MM.1S (cell line): ENCODE measurements at regions not wholly inside any gene's neighbourhood (a gene's known extent, or its start where the extent isn't known, plus 50 kb on each side); places are given as distances from the start of the nearest gene placed in this dataset.
"Not testable (repeated sequence)": the region's sequence is repeated elsewhere in the genome, so short reads cannot be mapped to it uniquely, and the experiment has no call there.

Experiments
- DNase-seq: peaks from one replicate; pipeline ENCODE4 v3.0.0-alpha.2; 2015
- H2AFZ ChIP-seq: fragments of 300-600 bp; sonication (generic); 2 replicates; pipeline ENCODE4 v1.6.0; 2016; ENCODE audit warnings: antibody characterized with exemption, low read length
- H3F3A ChIP-seq: fragments of 300-600 bp; sonication (generic); 2 replicates; pipeline ENCODE4 v1.6.1; 2016; ENCODE audit warnings: mild to moderate bottlenecking, antibody characterized with exemption, low read length, moderate library complexity, mixed read lengths; ENCODE audit not compliant: insufficient read depth
- H3K27ac ChIP-seq: fragments of 300-600 bp; sonication (generic); 2 replicates; pipeline ENCODE4 v1.5.1; 2016; ENCODE audit warnings: mild to moderate bottlenecking, low read length
- H3K27me3 ChIP-seq: fragments of 300-600 bp; sonication (generic); replicated peaks from 2 replicates; pipeline ENCODE4 v1.6.0; 2016; ENCODE audit warnings: low read length; ENCODE audit not compliant: insufficient read depth
- H3K36me3 ChIP-seq: fragments of 300-600 bp; sonication (generic); replicated peaks from 2 replicates; pipeline ENCODE4 v1.6.1; 2016; ENCODE audit warnings: mild to moderate bottlenecking, low read length, mixed read lengths; ENCODE audit not compliant: insufficient read depth
- H3K4me1 ChIP-seq: fragments of 300-600 bp; sonication (generic); 2 replicates; pipeline ENCODE4 v1.6.1; 2016; ENCODE audit warnings: low read length, mixed read lengths
- H3K4me2 ChIP-seq: fragments of 300-600 bp; sonication (generic); 2 replicates; pipeline ENCODE4 v1.6.0; 2016; ENCODE audit warnings: low read depth, low read length
- H3K4me3 ChIP-seq: fragments of 300-600 bp; sonication (generic); 2 replicates; pipeline ENCODE4 v1.5.1; 2016; ENCODE audit warnings: low read length, mixed read lengths
- H3K79me2 ChIP-seq: fragments of 300-600 bp; sonication (generic); 2 replicates; pipeline ENCODE4 v1.6.1; 2016; ENCODE audit warnings: mixed run types, low read length, mixed read lengths
- H3K9ac ChIP-seq: fragments of 300-600 bp; sonication (generic); 2 replicates; pipeline ENCODE4 v1.6.1; 2016; ENCODE audit warnings: low read length, mixed read lengths
- H3K9me2 ChIP-seq: fragments of 300-600 bp; sonication (generic); replicated peaks from 2 replicates; pipeline ENCODE4 v1.6.1; 2016; ENCODE audit warnings: mild to moderate bottlenecking, low read length, mixed read lengths; ENCODE audit not compliant: insufficient read depth
- H3K9me3 ChIP-seq: fragments of 300-600 bp; sonication (generic); replicated peaks from 2 replicates; pipeline ENCODE4 v1.6.1; 2016; ENCODE audit warnings: mild to moderate bottlenecking, low read length, mixed read lengths; ENCODE audit not compliant: insufficient read depth
- H4K20me1 ChIP-seq: fragments of 300-600 bp; sonication (generic); 2 replicates; pipeline ENCODE4 v1.6.1; 2016; ENCODE audit warnings: mild to moderate bottlenecking, low read length, moderate library complexity, mixed read lengths; ENCODE audit not compliant: insufficient read depth
- EZH2 ChIP-seq: fragments of 300-600 bp; sonication (generic); optimal IDR thresholded peaks from 2 replicates; pipeline ENCODE3; 2017; ENCODE audit warnings: low read depth, mild to moderate bottlenecking, antibody characterized with exemption, low read length, mixed read lengths
- EZH2phosphoT487 ChIP-seq: fragments of 300-600 bp; sonication (generic); IDR thresholded peaks from 2 replicates; pipeline ENCODE4 v1.6.1; 2018; ENCODE audit warnings: antibody characterized with exemption, low read length
- TF ChIP-seq, protein P1 (sequence below): fragments of 300-600 bp; sonication (generic); IDR thresholded peaks from 2 replicates; pipeline ENCODE4 v1.5.1; 2016; ENCODE audit warnings: antibody characterized with exemption, low read length, mixed read lengths

DNA sequence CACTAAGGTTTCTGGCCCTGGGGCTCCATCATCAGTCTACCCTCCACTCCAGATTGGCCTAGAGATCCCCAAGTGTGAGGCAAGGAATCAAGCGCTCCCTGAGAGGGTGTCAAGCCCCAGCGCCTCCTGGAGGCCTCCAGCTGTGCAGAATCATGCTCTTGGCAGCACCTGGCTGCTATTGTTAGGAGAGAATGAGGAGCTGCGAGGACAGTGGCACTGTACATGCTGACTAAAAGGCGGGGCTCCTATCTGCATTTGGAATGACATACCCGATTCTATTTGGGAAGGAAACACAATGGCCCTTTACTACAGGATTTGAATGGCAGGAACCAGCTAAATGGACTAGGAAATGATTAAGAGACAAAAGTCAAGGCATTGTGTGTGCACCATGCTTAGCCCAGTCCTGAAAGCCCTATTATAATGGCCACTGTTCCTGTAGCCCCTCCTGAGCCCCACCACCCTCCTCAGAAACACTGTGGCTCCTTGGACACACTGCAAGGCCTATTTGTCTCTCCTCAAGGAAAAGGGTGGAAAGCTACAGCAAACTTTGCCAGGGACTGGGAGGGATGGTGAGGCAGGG is 106.1 kb downstream of the KBTBD2 start:
- not testable (repeated sequence) for H3K27me3 ChIP-seq, H3F3A ChIP-seq, H2AFZ ChIP-seq, H3K4me3 ChIP-seq, DNase-seq, H3K4me2 ChIP-seq, H3K36me3 ChIP-seq, H3K79me2 ChIP-seq, H3K4me1 ChIP-seq, H4K20me1 ChIP-seq, H3K9me2 ChIP-seq, H3K27ac ChIP-seq, H3K9ac ChIP-seq, H3K9me3 ChIP-seq

DNA sequence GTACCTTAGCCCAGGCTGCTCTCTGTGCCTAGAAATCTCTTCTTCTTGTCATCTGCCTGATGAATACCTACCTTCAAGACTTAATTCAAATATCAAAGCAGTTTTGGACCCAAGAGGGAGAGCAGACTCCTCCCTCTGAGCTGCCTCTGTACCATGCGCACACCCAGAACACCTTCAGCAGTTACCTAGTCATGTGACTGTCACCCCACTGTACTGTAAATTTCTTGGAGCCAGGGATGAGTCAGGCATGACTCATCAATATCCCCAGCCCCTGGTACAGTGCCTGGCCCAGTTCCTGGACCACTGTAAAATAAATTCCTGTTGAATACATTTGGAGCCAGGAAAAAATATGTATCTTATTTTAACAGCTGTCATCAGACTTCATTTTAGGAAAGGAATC is 111.7 kb downstream of the KBTBD2 start:
- H3K79me2 ChIP-seq, DNase-seq, H3K27ac ChIP-seq, H4K20me1 ChIP-seq, H3F3A ChIP-seq, H2AFZ ChIP-seq, H3K36me3 ChIP-seq, H3K4me3 ChIP-seq, H3K4me2 ChIP-seq, H3K9me3 ChIP-seq, H3K9ac ChIP-seq, H3K4me1 ChIP-seq, H3K27me3 ChIP-seq, H3K9me2 ChIP-seq: not testable (repeated sequence)

DNA sequence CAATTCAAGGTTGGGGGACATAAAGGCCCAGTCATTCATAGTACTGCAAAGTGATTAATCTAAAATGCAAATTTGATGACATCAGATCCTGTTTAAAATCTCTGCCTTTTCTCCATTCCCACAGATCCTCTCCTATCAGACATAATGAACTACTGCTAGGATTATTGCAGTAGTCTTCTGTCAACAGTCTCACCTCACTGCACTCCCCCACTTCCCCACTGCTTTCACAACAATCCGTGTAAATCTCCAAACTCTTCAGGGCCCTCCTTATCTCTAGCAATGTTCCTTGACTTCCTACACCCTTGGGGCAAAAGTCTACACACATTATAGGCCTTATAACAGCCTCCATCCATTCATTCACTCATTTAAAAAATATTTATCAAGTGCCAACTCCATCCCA is 112.4 kb downstream of the KBTBD2 start:
- Histone ChIP-seq H3K4me3 (no peak overlapping the region), H3K27me3 (no peaks in the 10 kb centered on the region), H3K27ac (no peak overlapping the region), H4K20me1 (no peaks in the 10 kb centered on the region), H3K9ac (no peak overlapping the region), H3K4me2 (no peak overlapping the region), H3K9me2 (no peaks in the 10 kb centered on the region), H3K79me2 (no peaks in the 10 kb centered on the region), H3F3A (no peaks in the 10 kb centered on the region), H3K4me1 (no peaks in the 10 kb centered on the region), H3K9me3 (no peaks in the 10 kb centered on the region), H3K36me3 (no peaks in the 10 kb centered on the region), H2AFZ (no peak overlapping the region)
- no peak for DNase-seq
- TF ChIP-seq, protein P1, sequence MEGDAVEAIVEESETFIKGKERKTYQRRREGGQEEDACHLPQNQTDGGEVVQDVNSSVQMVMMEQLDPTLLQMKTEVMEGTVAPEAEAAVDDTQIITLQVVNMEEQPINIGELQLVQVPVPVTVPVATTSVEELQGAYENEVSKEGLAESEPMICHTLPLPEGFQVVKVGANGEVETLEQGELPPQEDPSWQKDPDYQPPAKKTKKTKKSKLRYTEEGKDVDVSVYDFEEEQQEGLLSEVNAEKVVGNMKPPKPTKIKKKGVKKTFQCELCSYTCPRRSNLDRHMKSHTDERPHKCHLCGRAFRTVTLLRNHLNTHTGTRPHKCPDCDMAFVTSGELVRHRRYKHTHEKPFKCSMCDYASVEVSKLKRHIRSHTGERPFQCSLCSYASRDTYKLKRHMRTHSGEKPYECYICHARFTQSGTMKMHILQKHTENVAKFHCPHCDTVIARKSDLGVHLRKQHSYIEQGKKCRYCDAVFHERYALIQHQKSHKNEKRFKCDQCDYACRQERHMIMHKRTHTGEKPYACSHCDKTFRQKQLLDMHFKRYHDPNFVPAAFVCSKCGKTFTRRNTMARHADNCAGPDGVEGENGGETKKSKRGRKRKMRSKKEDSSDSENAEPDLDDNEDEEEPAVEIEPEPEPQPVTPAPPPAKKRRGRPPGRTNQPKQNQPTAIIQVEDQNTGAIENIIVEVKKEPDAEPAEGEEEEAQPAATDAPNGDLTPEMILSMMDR = no peak
- TF ChIP-seq EZH2phosphoT487 = no peak
- TF ChIP-seq EZH2 = no peak

DNA sequence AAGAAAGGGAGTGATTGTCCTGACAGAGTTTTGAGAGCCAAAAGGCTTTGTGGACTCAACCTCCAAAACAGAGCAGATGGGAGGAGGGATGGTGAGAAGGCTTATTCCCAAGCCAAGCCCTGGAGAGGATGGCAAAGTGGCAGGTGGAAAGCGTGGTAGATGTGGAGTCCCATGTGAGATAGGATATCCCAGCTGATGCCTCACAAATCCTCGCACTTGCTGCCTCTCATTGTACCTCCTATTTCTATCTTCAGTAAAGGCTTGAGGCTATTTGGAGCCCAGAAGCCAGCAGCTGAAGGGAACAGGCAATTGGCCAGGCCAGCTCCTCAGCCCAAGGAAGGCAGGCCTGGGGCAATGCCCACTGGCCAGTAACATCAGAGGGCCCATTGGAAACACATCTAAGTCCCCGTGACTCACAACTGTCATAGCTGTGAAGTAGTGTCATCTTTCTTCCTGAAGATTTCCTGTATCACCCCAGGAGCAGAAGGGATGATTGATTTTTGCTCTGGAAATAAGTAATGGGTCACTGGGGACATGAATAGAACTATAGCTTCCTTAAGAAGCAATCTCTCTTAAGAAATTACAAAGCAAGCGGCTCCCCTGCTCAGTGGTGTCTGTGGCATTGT is 114.4 kb downstream of the KBTBD2 start:
- H3K79me2 ChIP-seq, H4K20me1 ChIP-seq, H3K4me2 ChIP-seq, H2AFZ ChIP-seq, H3K36me3 ChIP-seq, H3K4me3 ChIP-seq, H3K9me2 ChIP-seq, H3K27ac ChIP-seq, H3K9me3 ChIP-seq, H3K4me1 ChIP-seq, H3K9ac ChIP-seq, H3K27me3 ChIP-seq, H3F3A ChIP-seq, DNase-seq: not testable (repeated sequence)

DNA sequence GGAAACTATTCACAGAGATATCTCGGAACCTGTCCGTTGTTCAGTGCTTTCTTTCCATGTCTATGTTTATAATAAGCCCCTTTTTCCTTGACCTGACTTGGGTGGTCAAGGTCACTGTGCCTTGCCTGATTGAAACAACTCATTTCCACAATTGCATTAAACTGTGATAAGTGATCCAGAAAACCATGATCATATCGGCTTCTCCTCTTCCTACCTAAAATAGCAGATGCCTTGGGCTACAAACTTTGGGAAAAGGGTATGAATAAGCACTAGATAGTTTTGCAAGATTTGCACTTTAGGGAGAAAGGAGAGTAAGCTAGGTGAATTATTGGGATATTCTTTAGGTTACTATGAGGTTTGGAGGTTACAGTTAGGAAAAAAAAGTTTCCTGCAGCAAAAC is 115.2 kb downstream of the KBTBD2 start:
- not testable (repeated sequence) for H3K27me3 ChIP-seq, H3K79me2 ChIP-seq, H3F3A ChIP-seq, H3K4me1 ChIP-seq, H3K4me2 ChIP-seq, H4K20me1 ChIP-seq, H3K4me3 ChIP-seq, H3K36me3 ChIP-seq, H2AFZ ChIP-seq, H3K9ac ChIP-seq, H3K9me2 ChIP-seq, H3K27ac ChIP-seq, DNase-seq, H3K9me3 ChIP-seq

DNA sequence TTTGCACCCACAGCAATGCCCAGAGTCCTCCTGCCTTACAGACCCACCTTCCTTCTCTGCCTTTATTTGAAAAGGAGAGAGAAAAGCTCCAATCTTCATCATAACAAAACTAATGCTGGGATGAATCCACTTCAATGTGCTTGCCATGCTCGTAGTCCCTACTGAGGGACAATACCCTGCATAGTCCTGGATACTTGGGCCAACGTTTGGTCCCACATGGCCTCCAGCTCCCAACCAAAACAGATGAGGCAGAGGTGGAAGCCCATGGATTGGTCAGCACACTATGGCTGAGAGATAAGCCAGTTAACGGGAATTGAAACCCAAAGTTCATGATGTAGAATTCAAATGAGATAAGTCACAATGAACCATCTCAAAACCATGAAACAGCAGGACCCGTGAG is 115.8 kb downstream of the KBTBD2 start:
- H3K4me2 ChIP-seq, H4K20me1 ChIP-seq, H3K4me1 ChIP-seq, H2AFZ ChIP-seq, H3K36me3 ChIP-seq, H3K4me3 ChIP-seq, H3F3A ChIP-seq, H3K9me3 ChIP-seq, H3K9ac ChIP-seq, H3K27ac ChIP-seq, H3K27me3 ChIP-seq, H3K9me2 ChIP-seq, DNase-seq, H3K79me2 ChIP-seq: not testable (repeated sequence)
